ENCODE measurements at regions not wholly inside any gene's neighbourhood (a gene's known extent, or its start where the extent isn't known, plus 50 kb on each side); places are given as distances from the start of the nearest gene placed in this dataset.
A peak's percentile ranks its signal among the peaks of the same experiment; 100 is the strongest.
"Not testable (repeated sequence)": the region's sequence is repeated elsewhere in the genome, so short reads cannot be mapped to it uniquely, and the experiment has no call there.

DNA sequence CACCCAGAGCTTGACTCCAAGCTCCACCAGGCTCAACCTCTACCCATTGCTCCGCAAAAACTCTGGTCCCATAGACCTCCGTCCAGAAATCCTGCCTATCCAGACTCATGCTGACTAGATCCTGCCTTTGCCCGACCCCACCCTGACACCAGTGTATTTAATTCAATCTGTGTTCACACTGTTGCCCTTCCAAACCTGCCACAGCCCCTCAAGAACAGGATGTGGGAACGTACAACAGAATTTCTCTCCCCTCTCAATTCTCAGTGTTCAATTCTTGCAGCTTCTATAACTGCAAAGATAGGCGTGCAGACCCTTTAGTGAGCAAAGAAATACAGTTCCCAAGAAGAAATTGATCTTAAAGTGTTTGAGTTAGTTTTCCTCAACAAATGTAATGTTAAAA lies 154.2 kb upstream of the FRG1 start:
- DNase-seq: no peak

DNA sequence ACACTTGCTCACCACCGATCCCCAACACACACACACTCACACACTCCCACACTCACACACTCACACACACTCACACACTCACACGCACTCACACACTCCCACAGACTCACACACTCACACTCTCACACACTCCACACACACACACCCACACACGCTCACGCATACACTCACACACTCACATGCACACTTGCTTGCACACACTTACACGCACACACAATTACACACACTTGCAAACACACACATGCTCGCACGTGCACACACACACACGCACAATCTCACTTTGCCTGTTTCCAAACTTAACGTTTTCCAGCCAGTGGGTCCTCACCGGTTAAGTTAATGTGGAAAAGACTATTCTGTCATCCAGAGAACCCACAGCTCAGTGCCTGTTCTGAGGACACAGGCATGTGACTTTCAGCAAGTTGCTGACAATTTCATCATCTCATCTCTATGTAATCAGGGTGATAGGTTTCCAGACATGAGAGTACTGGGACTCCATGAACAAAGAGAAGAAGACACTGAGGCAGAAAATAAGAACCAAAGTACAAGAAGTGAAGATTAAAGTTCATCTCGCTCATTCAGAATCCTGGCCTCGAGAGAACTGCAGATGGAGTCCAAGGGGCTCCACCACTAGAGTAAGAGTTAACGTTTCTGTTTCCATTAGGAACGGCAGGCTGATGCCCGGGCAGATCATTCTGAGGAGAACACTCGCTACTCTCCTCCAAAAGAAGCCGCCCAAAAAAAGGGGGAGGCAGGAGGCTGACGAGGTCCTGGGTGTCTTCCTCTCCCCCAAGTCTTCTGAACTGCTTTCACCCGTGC lies 153.2 kb upstream of the FRG1 start:
- DNase-seq: no peak

DNA sequence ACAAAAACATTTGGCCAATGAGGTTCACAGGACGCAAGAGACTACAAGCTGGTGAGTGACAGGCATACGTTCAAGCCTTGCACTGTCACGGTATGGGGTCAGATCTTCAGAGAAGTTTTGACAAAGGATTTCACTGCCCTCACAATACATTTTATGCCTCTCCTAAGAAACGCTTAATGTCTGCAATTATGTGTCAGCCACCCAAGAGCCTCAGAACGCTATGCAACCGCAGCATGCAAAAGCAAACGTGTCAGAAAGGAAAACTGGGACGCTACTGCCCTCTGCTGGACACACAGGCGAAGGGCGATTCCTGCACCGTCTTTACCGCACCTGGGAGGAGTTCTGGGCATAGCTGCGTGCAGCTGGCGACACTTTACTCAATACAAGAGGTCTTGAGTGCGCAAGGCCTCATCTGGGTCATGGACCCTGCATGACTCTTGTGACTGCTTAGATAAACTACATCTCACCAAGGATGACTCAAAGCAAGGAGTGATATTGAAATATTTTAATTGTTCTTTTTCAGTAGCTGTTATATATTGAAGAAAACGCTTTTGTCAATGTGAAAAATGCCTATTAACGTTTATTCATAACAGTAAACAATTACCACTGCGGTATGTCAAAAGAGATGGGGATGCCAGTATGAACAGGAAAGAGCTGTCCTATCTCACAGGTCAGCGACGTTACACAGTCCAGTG lies 147.6 kb upstream of the FRG1 start:
- DNase-seq: peak; percentile 70

- DNase-seq: no peak
Observed at GRCh38 chr4:189800545-189801088, 140.1 kb upstream of the FRG1 start.

DNA sequence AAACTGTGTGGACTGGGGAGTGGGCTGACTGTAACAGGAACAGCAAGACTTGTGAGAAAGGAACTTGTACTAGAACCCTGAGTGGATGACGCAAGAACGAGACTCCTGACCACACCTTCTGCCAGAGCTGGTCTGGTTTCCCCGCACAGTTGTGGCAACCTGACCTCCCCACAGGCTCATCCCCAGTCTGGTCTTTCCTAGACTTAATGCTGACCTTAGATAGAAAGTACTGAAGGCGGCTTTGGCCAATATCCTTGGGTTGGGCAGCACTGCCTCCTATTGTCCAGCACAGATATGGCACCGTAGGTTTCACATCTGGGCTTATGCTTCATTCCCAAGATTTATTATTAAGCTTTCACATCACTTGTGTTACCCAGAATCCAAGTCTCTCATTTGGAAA lies 137.8 kb upstream of the FRG1 start:
- DNase-seq: no peak

DNA sequence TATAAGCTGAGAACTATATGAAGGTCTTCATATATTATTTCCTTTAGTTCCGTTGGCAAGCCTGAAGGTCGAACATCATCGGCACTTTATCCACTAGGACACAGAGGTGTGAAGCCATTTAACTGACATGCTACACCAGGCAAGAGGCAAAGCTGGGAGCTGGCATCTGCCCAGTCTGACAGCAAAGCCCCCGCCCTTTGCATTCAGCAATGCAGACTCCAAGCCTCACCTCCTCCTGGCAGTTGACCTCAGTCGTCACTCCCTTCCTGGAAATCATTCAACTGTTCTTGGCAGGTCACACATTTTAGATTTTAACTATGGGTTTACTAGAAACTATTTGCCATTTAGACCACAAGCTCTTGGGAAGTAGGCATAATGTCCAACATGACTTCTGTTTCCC lies 135.8 kb upstream of the FRG1 start:
- DNase-seq: no peak

DNA sequence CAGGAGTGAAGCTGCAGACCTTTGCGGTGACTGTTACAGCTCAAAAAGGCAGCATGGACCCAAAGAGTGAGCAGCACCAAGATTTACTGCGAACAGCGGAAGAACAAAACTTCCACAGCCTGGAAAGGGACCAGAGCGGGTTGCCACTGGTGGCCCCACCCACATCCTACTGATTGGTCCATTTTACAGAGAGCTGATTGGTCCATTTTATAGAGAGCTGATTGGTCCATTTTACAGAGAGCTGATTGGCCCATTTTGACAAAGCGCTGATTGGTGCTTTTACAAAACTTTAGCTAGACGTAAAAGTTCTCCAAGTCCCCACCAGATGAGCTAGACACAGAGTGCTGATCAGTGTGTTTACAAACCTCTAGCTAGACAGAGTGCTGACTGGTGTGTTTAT lies 134.2 kb upstream of the FRG1 start:
- DNase-seq: no peak

GRCh38 chr4:189807031-189807430 lies 133.6 kb upstream of the FRG1 start:
- DNase-seq: no peak

DNA sequence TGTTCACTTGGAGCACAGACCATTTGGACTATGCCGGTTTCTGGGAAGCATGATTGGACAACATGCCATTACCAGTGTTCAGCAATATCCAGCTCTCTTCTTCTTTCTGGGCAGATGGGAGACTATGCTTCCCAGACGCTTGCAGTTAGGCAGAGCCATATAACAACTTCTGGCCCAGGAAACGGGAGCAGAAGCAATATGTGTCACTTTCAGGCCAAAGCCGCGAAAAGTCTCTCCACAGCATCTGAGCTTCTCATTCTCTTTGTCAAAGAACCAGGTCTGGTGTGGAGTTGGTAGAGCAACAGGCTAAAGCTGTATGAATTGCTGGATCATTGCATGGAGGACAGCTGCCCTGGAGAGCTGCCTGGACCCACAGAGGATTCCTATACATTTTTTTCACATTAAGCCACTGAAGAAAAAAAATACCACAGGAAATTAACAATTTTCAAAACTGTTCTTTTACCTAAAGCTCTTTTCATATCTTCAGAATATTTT lies 131.4 kb upstream of the FRG1 start:
- no peak for DNase-seq

DNA sequence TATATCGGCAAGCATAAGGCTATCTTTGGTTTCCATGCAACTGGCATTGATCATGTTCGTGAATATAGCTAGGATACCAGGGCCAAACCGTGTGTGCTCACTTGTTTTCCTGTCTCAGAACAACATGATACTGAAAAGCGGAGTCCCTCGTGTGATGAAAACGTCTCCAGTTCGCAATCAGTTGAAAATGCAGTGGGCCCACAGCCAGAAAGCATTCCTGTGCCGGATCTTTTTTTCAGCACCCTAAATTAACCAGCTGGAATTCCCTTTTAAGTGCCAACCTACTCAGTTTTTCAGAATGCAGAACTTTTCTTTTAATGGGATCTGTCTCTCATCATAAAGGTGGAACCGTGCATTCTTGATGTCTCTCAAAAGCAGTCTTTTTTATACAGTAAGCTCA lies 130.8 kb upstream of the FRG1 start:
- no peak for DNase-seq

DNA sequence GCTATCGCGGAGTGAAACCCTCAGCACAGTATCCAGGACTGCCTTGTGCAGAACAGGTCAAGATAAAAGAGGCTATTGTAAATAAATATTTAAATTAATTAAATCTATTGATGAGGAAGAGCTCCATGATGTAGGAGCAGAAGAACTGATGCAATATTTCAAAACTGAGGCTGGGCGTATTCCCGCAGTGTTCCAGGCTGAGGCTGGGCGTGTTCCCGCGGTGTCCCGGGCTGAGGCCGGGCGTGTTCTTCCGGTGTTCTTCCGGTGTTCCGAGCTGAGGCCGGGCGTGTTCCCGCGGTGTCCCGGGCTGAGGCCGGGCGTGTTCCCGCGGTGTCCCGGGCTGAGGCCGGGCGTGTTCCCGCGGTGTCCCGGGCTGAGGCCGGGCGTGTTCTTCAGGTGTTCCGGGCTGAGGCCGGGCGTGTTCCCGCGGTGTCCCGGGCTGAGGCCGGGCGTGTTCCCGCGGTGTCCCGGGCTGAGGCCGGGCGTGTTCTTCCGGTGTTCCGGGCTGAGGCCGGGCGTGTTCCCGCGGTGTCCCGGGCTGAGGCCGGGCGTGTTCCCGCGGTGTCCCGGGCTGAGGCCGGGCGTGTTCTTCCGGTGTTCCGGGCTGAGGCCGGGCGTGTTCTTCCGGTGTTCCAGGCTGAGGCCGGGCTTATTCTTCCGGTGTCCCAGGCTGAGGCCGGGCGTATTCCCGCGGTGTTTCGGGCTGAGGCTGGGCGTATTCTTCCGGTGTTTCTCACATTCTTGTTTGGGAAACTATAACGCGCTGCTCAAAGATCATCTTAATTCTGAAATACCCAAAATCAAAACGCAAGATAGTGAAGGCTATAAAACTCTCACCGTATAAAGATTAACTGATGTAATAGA lies 130.1 kb upstream of the FRG1 start:
- not testable (repeated sequence) for DNase-seq

DNA sequence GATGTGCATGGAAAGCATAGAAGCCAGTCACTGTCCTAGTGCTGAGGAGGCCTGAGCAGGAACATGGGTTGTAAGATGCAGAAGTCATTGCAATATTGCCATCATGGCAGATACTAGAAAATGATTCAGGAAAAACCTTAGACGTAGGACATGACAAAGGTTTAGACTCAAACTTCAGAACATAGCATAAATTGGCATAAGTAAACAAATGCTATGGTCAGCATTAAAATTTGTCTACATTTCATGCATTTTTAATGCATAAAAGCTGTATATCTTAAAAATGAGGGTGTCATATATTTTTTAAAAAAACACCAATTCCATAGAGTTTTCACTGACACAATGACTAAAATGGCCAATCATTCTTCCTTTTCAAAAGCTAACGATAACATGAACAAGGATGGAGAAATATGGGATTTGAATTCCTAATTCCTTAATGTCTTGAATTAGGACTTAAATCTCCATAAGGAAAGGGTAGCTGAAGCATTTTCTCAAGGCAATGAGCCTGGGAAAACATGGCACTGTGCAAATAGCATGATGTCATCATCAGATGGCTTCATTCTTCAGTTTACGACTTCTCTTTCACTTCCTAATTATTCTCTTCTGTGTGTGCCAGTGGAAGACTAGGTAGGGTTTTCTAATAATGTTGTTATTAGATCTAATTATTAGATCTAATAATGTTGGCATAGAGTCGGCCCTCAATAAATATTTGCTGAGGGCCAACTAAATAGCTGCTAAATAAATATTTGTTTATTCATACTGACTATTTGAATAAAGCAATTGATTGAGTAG lies 125.1 kb upstream of the FRG1 start:
- DNase-seq: no peak

DNA sequence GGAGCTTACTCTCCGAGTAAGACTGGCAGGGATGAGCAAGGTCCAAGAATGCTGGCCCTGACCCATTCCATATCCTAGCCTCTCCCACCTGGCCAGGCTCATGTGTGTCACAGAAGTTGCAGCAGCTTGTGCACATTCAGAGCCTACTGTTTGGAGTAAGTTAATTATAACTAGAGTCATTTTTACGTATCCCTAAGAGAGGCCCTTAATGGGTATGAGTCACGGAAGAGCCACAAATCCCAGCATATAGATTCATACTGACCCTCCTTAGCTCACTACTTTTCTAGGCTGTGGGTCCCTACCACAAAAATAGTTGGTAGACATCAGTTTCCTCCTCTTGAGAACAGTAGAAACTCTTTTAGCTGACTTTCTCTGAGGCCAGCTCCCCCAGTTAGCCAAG lies 118.3 kb upstream of the FRG1 start:
- no peak for DNase-seq

DNA sequence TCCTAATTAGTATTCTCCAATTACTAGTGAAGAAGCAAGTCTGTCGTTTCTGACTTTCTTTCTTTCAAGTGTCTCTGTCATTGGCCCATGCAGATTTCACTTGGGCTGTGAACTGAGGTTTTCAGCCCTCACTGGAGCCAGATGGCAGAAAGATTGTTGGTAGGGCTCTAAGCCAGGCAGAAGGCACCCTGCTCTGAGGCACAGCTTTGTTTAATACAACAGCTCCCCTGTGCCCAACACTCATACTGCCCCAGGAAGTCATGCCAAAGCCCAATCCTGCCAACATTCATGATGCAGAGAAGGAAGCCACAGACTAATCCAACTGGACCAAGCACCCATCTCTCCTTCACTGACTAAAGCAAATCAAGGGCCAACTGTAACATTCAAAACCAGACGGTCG lies 117.1 kb upstream of the FRG1 start:
- DNase-seq: no peak

GRCh38 chr4:189825466-189825865 lies 115.2 kb upstream of the FRG1 start:
- no peak for DNase-seq

DNA sequence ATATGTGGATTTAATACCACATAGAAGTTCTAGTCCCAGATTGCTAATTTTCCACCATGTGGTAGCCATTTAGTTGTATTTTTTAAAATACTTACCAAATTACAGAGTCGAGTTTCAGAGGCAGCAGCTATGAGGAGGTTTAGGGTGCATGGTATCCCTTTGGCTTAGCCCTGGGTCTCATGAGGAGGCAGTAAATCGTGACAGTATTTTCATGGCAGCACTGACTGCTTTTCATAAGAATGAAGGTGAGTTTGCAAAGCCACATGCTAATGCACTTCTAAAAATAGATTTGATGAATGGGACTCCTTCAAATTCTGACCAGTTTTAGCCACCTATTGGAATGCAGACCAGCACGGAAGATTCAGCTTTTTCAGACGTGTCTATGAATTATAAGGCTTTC lies 114.0 kb upstream of the FRG1 start:
- DNase-seq: no peak

GRCh38 chr4:189828081-189828697 lies 112.5 kb upstream of the FRG1 start:
- DNase-seq: no peak

- DNase-seq: no peak
Observed at GRCh38 chr4:189832528-189832927, 108.1 kb upstream of the FRG1 start.

DNA sequence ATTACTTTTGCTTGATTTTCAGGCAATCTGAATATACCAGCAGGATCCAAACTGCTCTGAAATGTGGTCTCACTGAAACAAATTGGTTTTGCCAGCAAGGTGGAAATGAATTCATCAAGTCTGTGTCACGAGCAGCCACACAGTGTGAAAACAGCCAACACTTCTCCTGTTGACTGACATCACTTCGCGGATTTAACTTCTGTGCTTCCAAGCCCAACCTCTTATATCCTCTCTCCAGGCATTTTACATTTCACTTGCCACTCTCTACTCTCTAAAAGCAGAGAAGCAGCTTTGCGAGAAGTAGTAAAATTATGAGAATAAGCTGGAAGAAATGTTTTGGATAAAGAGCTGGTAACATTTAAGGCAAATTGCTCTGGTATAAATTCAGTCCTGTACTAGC lies 106.1 kb upstream of the FRG1 start:
- DNase-seq: no peak

- DNase-seq: no peak
Observed at GRCh38 chr4:189835505-189835904, 105.2 kb upstream of the FRG1 start.

DNA sequence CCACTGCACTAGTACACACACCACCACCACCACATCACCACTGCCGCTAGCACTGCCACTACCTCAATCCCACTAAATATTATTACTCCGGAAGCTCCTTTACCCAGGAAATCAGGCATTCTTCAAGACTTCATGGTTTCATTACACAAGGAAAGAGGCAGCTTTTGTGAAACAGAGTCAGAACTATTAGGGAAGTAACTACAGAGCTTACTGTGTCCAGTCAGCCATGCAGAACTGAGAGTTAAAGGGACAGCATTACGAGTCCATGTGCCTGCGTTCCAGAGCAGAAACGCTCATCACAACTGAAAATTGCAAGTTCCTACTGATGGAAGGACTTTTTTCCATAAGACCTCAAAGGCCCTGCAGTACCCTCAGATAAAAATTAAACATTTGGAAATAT lies 103.2 kb upstream of the FRG1 start:
- DNase-seq: no peak

Measured in right kidney (tissue), 1 donor.